ENCODE measurements at regions not wholly inside any gene's neighbourhood (a gene's known extent, or its start where the extent isn't known, plus 50 kb on each side); places are given as distances from the start of the nearest gene placed in this dataset.

DNA sequence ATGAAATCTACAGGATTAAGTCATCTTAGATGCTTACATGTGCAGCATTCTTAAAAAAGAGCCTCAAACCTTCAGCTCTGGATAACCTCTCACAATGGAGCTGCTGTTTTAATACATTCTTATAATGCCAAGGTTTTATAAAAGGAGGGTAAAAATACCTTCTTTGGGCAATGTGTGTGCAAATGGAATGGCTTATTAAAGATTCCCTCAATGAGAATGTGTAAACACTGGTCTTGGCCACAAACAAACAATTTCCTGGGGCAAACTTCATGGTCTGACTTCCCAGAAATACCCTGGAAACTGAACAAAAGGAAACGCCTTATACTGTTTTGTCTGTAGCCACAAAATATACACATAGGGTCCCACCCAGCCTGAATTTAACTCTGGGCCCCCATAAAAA is 148.6 kb upstream of the INTU start:
- CTCF ChIA-PET: interaction anchor here (1.4 kb wide), 1 partner anchor 103 kb away, joined by 4 read pairs; no protein-coding TSS in a partner anchor
- Mint-ChIP-seq H3K36me3 (no peaks in the 10 kb centered on the region), H3K27me3 (ENCODE audit: low read depth) (no peaks in the 10 kb centered on the region), H3K4me1 (peaks cover 19% of the 10 kb centered on the region), H3K4me3 (no peak overlapping the region), H3K9me3 (no peaks in the 10 kb centered on the region), H3K27ac (no peak overlapping the region)
- POLR2A ChIA-PET: no interaction called here
- ATAC-seq: no peak
- DNase-seq (ENCODE audit: low spot score): no peak
- TF ChIP-seq NR3C1 (CRISPR knock-in tag; conservative IDR thresholded peaks at IDR 0.05; ENCODE audit: low read depth) (no peak), ZNF263 (CRISPR knock-in tag; IDR thresholded peaks at IDR 0.05; ENCODE audit: low read depth) (no peak), ZNF423 (CRISPR knock-in tag; IDR thresholded peaks at IDR 0.05) (no peak), ZNF219 (CRISPR knock-in tag; IDR thresholded peaks at IDR 0.05; ENCODE audit: borderline replicate concordance) (no peak), NR2C2 (CRISPR knock-in tag; IDR thresholded peaks at IDR 0.05) (no peak), CBFB (CRISPR knock-in tag; IDR thresholded peaks at IDR 0.05; ENCODE audit: low read depth) (no peak), FOXP1 (CRISPR knock-in tag; IDR thresholded peaks at IDR 0.05; ENCODE audit: borderline replicate concordance) (no peak), TP53 (CRISPR knock-in tag; IDR thresholded peaks at IDR 0.05) (no peak), ZBTB21 (CRISPR knock-in tag; IDR thresholded peaks at IDR 0.05; ENCODE audit: borderline replicate concordance) (no peak), IRF2 (CRISPR knock-in tag; IDR thresholded peaks at IDR 0.05; ENCODE audit: borderline replicate concordance, low read depth) (no peak), FOXK1 (CRISPR knock-in tag; IDR thresholded peaks at IDR 0.05) (no peak)
- TF ChIP-seq, protein P1, sequence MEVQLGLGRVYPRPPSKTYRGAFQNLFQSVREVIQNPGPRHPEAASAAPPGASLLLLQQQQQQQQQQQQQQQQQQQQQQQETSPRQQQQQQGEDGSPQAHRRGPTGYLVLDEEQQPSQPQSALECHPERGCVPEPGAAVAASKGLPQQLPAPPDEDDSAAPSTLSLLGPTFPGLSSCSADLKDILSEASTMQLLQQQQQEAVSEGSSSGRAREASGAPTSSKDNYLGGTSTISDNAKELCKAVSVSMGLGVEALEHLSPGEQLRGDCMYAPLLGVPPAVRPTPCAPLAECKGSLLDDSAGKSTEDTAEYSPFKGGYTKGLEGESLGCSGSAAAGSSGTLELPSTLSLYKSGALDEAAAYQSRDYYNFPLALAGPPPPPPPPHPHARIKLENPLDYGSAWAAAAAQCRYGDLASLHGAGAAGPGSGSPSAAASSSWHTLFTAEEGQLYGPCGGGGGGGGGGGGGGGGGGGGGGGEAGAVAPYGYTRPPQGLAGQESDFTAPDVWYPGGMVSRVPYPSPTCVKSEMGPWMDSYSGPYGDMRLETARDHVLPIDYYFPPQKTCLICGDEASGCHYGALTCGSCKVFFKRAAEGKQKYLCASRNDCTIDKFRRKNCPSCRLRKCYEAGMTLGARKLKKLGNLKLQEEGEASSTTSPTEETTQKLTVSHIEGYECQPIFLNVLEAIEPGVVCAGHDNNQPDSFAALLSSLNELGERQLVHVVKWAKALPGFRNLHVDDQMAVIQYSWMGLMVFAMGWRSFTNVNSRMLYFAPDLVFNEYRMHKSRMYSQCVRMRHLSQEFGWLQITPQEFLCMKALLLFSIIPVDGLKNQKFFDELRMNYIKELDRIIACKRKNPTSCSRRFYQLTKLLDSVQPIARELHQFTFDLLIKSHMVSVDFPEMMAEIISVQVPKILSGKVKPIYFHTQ (CRISPR knock-in tag; IDR thresholded peaks at IDR 0.05): no peak
- TF ChIP-seq, protein P2, sequence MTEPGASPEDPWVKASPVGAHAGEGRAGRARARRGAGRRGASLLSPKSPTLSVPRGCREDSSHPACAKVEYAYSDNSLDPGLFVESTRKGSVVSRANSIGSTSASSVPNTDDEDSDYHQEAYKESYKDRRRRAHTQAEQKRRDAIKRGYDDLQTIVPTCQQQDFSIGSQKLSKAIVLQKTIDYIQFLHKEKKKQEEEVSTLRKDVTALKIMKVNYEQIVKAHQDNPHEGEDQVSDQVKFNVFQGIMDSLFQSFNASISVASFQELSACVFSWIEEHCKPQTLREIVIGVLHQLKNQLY (CRISPR knock-in tag; IDR thresholded peaks at IDR 0.05): no peak
- TF ChIP-seq, protein P3, sequence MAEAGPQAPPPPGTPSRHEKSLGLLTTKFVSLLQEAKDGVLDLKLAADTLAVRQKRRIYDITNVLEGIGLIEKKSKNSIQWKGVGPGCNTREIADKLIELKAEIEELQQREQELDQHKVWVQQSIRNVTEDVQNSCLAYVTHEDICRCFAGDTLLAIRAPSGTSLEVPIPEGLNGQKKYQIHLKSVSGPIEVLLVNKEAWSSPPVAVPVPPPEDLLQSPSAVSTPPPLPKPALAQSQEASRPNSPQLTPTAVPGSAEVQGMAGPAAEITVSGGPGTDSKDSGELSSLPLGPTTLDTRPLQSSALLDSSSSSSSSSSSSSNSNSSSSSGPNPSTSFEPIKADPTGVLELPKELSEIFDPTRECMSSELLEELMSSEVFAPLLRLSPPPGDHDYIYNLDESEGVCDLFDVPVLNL (CRISPR knock-in tag; IDR thresholded peaks at IDR 0.05; ENCODE audit: borderline replicate concordance, low read depth): no peak
- TF ChIP-seq, protein P4, sequence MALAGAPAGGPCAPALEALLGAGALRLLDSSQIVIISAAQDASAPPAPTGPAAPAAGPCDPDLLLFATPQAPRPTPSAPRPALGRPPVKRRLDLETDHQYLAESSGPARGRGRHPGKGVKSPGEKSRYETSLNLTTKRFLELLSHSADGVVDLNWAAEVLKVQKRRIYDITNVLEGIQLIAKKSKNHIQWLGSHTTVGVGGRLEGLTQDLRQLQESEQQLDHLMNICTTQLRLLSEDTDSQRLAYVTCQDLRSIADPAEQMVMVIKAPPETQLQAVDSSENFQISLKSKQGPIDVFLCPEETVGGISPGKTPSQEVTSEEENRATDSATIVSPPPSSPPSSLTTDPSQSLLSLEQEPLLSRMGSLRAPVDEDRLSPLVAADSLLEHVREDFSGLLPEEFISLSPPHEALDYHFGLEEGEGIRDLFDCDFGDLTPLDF (CRISPR knock-in tag; IDR thresholded peaks at IDR 0.05): no peak
- TF ChIP-seq, protein P5, sequence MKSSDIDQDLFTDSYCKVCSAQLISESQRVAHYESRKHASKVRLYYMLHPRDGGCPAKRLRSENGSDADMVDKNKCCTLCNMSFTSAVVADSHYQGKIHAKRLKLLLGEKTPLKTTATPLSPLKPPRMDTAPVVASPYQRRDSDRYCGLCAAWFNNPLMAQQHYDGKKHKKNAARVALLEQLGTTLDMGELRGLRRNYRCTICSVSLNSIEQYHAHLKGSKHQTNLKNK (CRISPR knock-in tag; IDR thresholded peaks at IDR 0.05): no peak
- TF ChIP-seq, protein P6, sequence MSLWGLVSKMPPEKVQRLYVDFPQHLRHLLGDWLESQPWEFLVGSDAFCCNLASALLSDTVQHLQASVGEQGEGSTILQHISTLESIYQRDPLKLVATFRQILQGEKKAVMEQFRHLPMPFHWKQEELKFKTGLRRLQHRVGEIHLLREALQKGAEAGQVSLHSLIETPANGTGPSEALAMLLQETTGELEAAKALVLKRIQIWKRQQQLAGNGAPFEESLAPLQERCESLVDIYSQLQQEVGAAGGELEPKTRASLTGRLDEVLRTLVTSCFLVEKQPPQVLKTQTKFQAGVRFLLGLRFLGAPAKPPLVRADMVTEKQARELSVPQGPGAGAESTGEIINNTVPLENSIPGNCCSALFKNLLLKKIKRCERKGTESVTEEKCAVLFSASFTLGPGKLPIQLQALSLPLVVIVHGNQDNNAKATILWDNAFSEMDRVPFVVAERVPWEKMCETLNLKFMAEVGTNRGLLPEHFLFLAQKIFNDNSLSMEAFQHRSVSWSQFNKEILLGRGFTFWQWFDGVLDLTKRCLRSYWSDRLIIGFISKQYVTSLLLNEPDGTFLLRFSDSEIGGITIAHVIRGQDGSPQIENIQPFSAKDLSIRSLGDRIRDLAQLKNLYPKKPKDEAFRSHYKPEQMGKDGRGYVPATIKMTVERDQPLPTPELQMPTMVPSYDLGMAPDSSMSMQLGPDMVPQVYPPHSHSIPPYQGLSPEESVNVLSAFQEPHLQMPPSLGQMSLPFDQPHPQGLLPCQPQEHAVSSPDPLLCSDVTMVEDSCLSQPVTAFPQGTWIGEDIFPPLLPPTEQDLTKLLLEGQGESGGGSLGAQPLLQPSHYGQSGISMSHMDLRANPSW (CRISPR knock-in tag; conservative IDR thresholded peaks at IDR 0.05; ENCODE audit: low read depth): no peak
